NCI-H146 treated with DMSO at 0.1 percent for 48 hours (cell line): ENCODE measurements at regions not wholly inside any gene's neighbourhood (a gene's known extent, or its start where the extent isn't known, plus 50 kb on each side); places are given as distances from the start of the nearest gene placed in this dataset.
"Not testable (repeated sequence)": the region's sequence is repeated elsewhere in the genome, so short reads cannot be mapped to it uniquely, and the experiment has no call there.

Source experiments
- DNase-seq: peaks from one replicate; lab custom pipeline; 2025; ENCODE audit not compliant: unreplicated experiment; lab: John Stamatoyannopoulos, UW

DNA sequence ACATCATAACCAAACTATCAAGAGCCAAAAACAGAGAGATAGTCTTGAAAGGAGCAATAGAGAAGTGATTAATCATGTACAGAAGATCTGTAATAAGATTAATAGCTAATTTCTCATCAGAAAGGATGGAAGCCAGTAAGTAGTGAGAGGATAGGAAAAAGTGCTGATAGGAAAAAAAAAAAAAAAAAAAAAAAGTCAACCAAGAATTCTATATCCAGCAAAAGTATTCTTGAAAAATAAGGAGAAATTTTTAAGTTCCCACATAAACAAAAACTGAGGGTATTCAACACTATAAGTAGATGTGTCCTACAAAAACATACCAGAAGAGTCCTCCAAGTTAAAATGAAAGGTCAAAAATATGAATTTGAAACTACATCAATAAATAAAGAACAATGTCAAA, 218.7 kb upstream of the GPC6 start:
- no peak for DNase-seq

DNA sequence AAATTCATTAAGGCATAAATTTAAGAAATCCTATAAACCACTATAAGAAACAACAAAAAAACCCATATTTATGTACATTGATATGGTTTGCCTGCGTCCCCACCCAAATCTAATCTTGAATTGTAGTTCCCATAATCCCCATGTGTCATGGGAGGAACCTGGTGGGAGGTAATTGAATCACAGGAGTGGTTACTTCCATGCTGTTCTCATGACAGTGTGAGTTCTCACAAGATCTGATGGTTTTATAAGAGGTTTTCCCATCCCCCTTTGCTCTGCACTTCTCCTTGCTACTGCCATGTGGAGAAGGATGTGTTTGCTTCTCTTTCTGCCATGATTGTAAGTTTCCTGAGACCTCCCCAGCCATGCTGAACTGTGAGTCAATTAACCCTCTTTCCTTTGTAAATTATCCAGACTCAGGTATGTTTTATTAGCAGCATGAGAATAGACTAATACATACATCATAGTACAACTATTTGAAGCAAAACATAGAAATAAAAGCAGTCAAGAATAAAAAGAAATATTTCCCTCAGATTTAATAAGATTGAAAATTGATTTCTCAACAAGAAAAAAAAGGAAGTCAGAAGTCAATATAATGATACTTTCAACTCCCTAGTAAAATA, 209.0 kb upstream of the GPC6 start:
- no peak for DNase-seq

DNA sequence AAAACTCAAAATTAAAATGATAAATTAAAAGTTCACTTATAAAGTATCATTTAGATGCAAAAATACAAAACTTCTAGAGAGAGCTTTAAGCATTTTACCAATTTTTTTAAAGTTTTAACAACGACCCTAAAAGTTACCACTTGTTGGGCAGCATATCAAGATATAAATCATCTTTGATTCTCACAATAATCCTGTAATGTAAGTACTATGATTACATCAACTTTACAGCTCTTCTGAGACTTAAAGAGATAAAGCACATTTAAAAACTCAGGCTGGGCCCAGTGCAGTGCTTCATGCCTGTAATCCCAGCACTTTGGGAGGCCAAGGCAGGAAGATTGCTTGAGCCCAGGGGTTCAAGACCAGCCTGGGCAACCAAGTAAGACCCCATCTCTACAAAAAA, 202.7 kb upstream of the GPC6 start:
- DNase-seq, result no peak

DNA sequence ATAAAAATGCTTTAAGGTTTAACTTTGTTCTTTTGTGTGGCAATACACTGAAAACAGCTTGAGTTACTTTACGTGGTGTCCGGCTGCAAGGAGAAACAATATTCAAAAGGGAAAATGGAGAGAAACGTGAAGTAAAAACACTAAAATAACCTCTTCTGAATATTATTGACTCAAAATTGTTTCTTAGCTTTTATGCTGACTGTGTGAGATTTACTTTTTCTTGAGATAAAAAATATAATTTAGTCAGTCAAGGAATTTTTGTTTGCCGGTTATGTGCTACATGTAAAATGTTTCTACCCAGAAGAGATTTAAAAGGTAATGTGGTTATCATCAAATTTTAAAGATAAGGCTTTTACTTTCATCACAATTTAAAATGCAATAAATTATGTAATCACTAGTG, 200.6 kb upstream of the GPC6 start:
- no peak for DNase-seq

DNA sequence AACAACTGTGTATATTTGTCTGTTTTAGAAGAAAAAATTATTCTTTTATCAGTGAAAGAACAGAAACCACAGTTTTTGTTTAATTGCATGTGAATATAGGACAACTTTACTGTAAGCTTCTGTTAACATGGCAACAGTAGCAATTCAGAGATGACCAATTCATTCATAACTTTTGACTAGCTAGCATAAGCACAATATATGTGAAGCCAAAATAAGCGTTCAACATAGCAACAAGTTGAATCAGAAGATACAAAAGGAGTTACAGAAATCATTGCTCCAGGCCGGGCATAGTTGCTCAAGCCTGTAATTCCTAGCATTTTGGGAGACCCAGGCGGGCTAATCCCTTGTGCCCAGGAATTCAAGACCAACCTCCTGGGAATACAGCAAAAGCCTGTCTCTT, 197.1 kb upstream of the GPC6 start:
- no peak for DNase-seq

DNA sequence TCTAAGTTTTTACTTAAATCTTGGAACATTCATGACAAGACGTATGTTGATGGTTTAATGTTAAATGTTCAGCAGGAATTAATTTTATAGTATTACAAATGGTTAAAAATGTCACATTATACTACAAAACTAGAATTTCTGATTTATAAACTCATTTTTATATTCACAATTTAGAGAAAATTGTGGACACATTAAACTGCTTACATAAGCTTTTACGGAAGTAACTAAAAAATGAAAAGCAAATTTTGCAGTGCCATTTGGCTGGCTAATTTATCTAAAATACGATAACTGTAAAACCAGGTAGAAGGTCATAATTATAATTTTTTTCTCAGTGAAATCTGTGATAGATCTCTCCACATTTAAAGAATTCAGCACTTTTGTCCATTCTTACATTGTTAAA, 190.2 kb upstream of the GPC6 start:
- DNase-seq, result no peak

DNA sequence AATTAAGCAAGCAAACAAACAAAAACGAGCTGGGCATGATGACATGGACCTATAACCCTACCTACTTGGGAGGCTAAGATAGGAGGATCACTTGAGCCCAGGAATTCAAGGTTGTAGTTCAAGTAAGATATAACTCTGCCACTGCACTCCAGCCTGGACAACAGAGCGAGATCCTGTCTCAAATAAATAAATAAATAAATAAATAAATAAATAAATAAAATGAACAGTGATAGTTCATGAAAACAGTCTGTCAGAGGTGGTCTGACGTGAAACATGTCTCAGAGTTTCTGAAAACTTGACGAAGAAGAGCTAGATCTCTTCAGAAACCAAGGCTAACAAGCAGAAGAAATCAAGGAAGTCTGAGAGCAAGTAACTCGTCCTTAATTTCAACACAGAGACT, 188.8 kb upstream of the GPC6 start:
- DNase-seq, result no peak

DNA sequence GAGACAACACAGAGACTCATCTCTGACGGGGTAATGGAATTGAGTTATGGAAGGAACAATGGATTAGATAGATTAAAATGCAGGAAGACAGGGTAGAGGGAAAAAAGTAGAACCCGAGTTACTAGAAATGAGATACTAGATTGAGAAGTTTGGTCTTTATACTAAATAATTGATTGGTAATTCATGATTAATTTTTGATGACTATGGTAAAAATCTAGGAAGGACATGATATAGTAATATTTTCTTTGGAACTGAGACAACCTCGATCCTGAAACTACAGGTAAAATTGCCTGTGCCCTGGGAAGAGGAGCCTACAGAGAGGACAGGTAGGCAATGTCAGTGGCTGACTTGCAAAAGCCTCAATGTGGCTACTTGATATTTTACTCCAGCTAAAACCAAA, 188.4 kb upstream of the GPC6 start:
- DNase-seq, result no peak

DNA sequence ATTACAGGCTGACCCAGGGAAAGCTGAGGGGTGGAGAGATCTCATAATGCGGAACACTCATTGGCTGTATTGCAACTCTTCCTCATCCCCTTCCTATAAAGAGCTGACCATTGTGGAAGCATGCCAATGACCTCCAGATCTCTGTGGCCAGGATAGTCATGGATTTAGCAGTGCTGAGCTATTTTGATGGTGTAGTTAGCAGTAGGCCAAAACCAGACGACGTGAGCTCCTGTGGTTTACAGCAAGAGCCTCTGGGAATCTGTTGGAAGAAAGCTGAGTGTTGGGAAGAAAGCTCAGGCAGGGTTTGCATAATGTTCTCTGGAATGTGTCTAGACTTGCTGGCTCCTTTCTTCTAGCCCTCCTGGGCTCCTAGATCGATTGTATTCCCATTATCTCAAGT, 187.5 kb upstream of the GPC6 start:
- DNase-seq, result no peak

DNA sequence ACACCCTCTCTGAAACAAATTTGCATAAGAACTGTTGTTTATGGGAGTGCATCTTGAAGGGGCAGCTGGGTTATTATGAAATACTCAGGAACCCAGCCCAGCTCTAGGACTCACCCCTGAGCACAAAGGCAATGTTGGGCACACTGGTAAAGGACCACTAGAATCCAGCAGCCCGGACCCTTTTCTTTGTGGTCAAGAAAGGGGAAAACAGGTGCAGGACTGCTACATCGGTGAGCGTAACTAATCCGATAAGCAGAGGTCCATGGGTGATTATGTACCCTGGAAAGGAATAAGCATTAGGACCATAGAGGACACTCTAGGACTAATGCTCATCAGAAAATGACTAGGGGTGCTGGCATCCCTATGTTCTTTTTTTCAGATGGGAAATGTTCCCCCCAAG, 185.0 kb upstream of the GPC6 start:
- DNase-seq, result not testable (repeated sequence)

DNA sequence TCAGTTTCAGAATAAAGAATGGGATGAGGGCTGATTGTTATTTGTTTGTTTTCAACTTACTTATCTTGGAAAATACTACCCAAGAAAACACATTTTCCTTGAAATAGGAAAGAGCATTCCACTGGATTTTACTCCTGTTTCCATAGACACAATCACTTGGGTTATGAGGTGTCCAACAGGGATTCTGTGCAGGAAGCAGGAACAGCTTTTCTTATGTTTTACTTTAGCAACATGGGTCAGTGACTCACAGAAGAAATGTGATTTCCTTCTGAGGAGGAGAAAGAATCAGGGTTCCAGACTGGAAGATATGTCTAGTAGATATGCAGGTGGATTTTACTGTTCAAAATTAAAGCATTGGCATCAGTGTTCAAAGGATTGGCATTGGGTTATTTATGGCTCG, 180.8 kb upstream of the GPC6 start:
- no peak for DNase-seq

DNA sequence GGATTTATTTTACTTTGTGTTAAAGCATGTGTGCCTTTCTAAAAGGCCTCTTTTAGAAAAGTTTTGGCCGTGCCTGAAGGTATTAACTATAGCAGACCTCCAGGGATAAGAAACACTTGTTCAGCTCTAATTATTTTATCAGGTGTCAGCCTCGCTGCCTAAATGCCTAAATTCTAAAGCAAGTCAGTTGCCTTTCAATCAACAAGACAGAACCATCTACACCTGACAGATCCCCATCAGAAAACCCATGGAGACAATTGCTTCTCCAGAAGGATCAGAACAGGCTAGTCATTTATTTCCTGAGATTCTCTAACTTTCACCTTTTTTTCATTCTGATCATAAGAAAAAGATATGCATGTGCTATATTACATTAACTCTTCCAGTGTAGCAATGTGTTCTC, 171.4 kb upstream of the GPC6 start:
- DNase-seq, result no peak

DNA sequence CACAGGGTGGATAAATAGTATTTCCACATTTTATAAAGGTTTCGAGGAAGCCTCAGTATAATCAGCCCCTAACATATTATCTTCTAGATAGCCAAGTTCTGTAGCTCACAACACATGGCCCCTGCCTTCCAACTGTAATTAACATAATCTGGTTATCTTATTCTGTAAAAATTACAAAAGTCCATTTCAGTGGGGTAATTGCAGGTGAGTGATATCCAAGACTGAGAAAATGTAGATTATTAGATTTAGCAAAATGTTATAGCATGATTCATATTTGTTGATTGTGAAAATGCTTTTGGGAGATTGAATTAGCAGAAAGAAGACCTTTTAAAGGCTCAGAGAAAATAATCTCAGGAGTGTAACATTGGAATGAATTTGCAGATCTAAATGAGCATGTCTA, 168.3 kb upstream of the GPC6 start:
- DNase-seq, result no peak

DNA sequence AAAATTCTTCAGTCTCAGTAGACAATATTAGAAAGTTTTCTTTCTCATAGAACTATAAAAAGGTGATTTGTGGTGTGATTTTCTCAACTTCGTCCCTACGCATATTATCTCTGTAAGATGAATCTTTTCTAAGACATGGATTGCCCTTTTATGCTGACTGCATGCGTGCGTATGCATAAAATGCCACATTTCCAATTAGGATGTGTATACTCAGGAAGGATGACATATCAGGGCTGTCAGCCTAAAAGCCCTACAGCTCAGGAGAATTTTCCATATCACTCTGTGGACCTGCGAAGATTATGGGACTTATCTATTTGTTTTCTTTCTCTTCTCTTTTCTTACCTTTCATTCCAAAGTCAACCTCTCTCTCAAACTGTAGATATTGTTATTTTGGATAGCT, 166.5 kb upstream of the GPC6 start:
- DNase-seq, result no peak

DNA sequence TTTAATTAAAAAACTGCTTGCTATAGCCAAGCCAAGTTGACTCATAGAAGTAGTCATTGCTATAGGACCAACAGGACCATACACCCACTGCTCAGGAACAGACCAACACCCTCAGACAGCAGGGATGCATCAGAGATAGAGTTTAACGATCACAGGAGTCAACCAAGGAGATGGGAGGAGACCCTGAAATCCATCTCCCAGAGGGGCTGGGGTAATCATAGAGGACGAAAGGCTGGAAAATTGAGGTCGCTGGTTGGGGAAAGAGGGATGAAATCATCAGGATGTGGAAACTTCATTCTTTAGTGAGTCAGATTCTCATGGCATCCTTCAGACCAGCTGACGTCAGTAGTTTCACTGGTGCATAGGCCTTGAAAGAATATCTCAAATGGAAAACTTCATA, 160.4 kb upstream of the GPC6 start:
- no peak for DNase-seq

DNA sequence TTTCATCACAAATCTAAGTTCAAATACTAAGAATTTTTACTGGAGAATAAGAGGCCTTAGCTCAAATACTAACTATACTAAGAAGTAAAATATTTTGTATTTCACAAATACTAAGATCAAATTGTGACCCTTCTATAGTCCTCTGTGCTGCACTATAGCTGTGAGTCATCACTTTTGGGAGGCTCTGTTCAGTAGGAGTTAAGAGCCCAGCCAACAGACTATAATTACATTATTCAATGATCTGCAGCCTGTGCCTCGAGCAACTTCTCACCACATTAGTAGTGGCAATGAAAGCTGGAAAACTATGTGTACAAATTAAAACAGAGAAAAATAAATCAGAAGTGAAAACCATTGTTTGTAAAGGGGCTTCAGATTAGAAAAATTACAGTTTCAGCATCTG, 147.3 kb upstream of the GPC6 start:
- DNase-seq, result no peak

DNA sequence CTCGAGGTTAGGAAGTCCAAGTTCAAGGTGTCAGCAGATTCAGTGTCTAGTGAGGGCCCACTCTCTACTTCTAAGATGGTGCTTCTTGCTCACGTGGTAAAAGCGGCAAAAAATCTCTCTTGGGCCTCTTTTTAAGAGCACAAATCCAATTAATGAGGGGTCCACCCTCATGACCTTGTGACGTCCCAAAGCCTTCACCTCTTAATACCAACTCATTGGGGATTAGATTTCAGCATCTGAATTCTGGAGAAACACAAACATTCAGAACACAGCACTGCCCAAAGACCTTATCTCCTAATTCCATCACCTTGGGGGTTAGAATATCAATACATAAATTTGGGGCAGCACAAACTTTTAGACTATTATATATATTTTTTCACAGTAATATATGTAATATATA, 146.4 kb upstream of the GPC6 start:
- no peak for DNase-seq

DNA sequence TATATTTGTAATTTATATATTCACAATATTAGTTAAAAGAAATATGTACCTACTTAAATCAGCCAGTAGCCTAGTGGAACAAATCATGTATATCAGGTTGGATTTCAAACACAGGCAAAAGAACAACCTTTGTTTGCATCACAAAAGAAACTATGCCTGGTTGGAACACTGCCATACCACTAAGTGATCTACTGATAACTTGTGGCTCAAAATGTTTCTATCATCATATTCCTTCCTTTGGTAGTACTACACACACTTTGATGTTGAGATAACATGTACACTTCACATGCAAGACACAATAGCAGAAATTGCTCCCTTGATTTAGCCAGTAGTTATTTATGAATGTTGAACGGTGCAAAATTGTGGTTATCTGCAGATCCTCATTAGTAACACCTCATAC, 146.0 kb upstream of the GPC6 start:
- no peak for DNase-seq

DNA sequence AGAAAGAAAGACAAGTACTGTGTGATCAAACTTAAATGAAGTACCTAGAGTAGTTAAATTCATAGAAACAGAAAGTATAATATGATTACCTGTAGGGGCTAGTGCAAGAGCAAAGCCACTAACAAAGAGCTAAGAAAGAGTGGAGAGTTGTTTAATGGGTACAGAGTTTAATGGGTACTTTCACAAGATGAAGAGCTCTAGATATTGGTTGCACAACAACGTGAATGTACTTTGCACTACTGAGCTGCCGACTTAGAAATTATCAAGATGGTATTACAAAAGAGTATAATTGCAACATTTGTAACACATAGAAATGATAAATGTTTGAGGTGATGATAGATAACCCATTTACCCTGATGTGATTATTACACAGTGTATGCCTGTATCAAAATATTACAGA, 140.3 kb upstream of the GPC6 start:
- DNase-seq, result no peak

DNA sequence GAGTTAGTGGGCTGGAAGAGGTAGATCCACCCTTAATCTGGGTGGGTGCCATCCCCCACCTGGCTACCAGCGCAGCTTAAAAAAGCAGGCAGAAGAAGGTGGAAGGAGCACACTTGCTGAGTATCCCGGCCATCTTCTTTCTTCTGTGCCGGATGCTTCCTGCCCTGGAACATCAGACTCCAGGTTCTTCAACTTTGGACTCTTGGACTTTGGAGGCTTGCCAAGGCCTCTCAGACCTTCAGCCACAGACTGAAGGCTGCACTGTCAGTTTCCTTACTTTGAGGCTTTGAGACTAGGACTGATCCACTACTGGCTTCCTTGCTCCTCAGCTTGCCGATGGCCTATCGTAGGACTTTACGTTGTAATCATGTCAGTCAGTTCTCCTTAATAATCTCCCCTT, 127.6 kb upstream of the GPC6 start:
- DNase-seq, result no peak

DNA sequence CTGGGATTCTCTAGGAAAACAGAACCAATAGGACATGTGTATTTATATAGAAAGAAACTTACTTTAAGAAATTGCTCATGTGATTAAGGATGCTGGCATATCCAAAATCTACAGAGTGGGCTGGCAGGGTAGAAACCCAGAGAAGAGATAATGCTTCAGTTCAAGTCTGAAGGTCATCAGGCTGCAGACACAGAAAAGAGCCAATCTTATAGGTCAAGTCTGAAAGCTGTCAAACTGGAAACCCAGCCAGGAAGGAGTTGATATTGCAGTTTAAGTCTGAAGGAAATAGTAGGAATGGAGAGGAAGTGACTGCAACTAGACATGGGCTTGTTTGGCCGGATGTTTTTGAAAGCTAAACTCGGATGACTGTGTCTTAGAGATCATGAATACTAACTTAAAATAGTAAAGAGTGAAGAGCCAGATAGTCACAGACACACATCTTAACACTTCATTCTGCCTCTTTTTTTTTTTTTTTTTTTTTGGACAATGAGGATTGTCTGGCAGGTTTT, 125.3 kb upstream of the GPC6 start:
- DNase-seq, result no peak

DNA sequence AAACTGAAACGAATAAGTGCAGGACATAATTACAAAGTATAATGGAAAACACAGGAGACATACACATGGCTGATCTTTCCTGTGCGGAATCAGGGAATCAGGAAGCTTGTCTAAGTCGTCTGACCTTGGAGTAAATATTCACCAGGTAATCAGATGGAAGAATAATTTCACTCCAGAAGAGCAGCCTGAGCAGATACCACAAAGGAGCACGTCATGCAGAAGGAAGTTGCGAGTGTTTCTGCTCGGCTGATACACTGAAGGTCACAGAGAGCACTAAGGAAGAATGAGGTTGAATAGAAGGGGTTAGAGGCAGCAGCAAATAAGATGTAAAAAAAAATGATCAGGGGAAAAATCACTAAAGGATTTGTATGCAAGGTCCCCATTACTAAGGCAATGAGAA, 122.3 kb upstream of the GPC6 start:
- no peak for DNase-seq

DNA sequence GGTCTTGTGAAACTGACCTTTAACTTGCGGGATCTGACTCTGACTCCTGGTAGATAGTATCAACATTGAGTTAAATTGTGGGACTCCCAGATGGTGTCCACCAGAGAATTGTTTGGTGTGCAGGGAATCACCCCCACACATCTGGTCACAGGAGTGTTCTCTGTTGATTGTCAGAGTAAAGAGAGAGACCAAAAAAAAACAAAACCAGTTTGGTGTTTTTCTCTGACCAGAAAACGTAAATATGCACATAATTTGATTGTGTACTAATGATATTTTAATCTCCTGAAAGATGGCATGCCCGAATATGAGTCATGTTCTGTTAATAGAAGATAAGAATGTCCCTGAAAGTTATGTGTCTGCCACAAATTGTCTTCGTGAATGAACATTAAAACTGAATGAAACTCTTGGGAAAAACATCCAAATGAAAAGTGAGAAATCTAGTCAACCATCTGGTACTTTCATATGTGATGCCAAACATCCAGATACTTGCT, 118.5 kb upstream of the GPC6 start:
- DNase-seq, result no peak

DNA sequence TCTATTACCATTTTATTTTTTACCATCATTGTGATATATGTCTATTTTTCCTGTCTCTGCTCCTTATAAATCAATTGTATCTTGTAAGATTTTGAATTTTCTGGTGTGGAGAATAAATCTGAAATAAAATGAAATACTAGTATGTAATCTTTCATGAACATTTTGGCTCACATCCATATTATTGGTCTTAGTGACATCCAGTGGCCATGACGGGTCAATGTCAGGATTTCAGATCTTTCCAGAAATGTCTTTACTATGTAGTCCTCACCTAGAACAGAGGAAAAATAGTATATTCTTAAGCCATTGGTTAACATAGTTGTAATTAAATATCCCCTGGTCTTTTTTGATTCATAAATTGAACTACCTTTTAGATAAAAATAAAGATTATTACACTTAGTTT, 109.8 kb upstream of the GPC6 start:
- peak; percentile 27 for DNase-seq
